ENCODE measurements at regions not wholly inside any gene's neighbourhood (a gene's known extent, or its start where the extent isn't known, plus 50 kb on each side); places are given as distances from the start of the nearest gene placed in this dataset.
"Not testable (repeated sequence)": the region's sequence is repeated elsewhere in the genome, so short reads cannot be mapped to it uniquely, and the experiment has no call there.

- no peak overlapping the region for H3K27ac ChIP-seq
- TF ChIP-seq CTCF (conservative IDR thresholded peaks at IDR 0.05) = no peak
Observed at GRCh38 chr1:222976453-222976852, 161.6 kb downstream of the DISP1 start.

- not testable (repeated sequence) for H3K27ac ChIP-seq
Observed at GRCh38 chr1:222977294-222977693, 162.5 kb downstream of the DISP1 start.

GRCh38 chr1:222979561-222979960 is 163.5 kb downstream of the TLR5 start:
- TF ChIP-seq CTCF (conservative IDR thresholded peaks at IDR 0.05) = no peak
- no peak for TF ChIP-seq ZFX (IDR thresholded peaks at IDR 0.05)
- H3K27ac ChIP-seq = no peak overlapping the region

- H3K27ac ChIP-seq = no peak overlapping the region
- TF ChIP-seq CTCF (conservative IDR thresholded peaks at IDR 0.05) (peak; percentile 40), ZFX (IDR thresholded peaks at IDR 0.05) (no peak)
Observed at GRCh38 chr1:222987674-222988076, 155.4 kb downstream of the TLR5 start.

- TF ChIP-seq CTCF (conservative IDR thresholded peaks at IDR 0.05) (no peak), ZFX (IDR thresholded peaks at IDR 0.05) (no peak)
- no peak overlapping the region for H3K27ac ChIP-seq
Observed at GRCh38 chr1:222989443-222989842, 153.6 kb downstream of the TLR5 start.

- no peak overlapping the region for H3K27ac ChIP-seq
- no peak for TF ChIP-seq CTCF (conservative IDR thresholded peaks at IDR 0.05)
- no peak for TF ChIP-seq ZFX (IDR thresholded peaks at IDR 0.05)
Observed at GRCh38 chr1:222991177-222991576, 151.9 kb downstream of the TLR5 start.

GRCh38 chr1:222991908-222992307 is 151.1 kb downstream of the TLR5 start:
- TF ChIP-seq ZFX (IDR thresholded peaks at IDR 0.05) = no peak
- no peak for TF ChIP-seq CTCF (conservative IDR thresholded peaks at IDR 0.05)
- no peak overlapping the region for H3K27ac ChIP-seq

GRCh38 chr1:222994511-222995235 is 148.4 kb downstream of the TLR5 start:
- H3K27ac ChIP-seq = no peak overlapping the region
- no peak for TF ChIP-seq ZFX (IDR thresholded peaks at IDR 0.05)
- no peak for TF ChIP-seq CTCF (conservative IDR thresholded peaks at IDR 0.05)
